ENCODE measurements at regions not wholly inside any gene's neighbourhood (a gene's known extent, or its start where the extent isn't known, plus 50 kb on each side); places are given as distances from the start of the nearest gene placed in this dataset.

DNA sequence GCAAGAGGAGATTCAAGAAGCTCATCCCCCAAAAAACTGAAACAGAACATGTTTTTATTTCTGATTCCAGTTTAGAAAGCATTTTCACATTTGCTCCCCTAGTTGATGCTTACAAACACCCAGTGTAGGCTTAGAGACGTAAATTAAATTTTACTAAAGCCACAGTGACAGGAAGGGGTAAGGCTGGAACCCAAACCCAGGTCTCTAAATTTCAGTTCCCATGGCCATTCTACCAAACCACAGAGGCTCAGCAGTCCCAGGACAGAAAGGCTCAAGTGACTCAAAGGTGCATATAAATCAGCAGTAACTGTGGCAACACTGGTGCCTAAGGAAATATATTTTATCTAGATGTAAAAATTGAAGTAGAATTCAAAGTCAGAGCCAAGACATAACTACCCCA is 128.7 kb downstream of the CEP120 start:
- no peak for TF ChIP-seq CTCF (IDR thresholded peaks at IDR 0.05)
- DNase-seq (ENCODE audit: extremely low spot score, unreplicated experiment), result no peak
- H3K27me3 Mint-ChIP-seq (ENCODE audit: unreplicated experiment), result peaks cover 37% of the 10 kb centered on the region
- H3K9me3 Mint-ChIP-seq (ENCODE audit: unreplicated experiment), result no peaks in the 10 kb centered on the region
- H3K27ac Mint-ChIP-seq (ENCODE audit: unreplicated experiment), result no peak overlapping the region
- no peaks in the 10 kb centered on the region for H3K36me3 Mint-ChIP-seq (ENCODE audit: unreplicated experiment)
- H3K4me1 Mint-ChIP-seq (ENCODE audit: unreplicated experiment), result peaks cover 3% of the 10 kb centered on the region
- no peak overlapping the region for H3K4me3 Mint-ChIP-seq (ENCODE audit: unreplicated experiment)

- DNase-seq (ENCODE audit: extremely low spot score, unreplicated experiment), result no peak
- no peak overlapping the region for H3K4me3 Mint-ChIP-seq (ENCODE audit: unreplicated experiment)
- no peaks in the 10 kb centered on the region for H3K36me3 Mint-ChIP-seq (ENCODE audit: unreplicated experiment)
- no peak for TF ChIP-seq CTCF (IDR thresholded peaks at IDR 0.05)
- H3K9me3 Mint-ChIP-seq (ENCODE audit: unreplicated experiment), result no peaks in the 10 kb centered on the region
- peaks cover 11% of the 10 kb centered on the region for H3K4me1 Mint-ChIP-seq (ENCODE audit: unreplicated experiment)
- no peak overlapping the region for H3K27ac Mint-ChIP-seq (ENCODE audit: unreplicated experiment)
- peaks cover 52% of the 10 kb centered on the region for H3K27me3 Mint-ChIP-seq (ENCODE audit: unreplicated experiment)
Measured at GRCh38 chr5:123289210-123289609, 134.0 kb downstream of the CEP120 start.

DNA sequence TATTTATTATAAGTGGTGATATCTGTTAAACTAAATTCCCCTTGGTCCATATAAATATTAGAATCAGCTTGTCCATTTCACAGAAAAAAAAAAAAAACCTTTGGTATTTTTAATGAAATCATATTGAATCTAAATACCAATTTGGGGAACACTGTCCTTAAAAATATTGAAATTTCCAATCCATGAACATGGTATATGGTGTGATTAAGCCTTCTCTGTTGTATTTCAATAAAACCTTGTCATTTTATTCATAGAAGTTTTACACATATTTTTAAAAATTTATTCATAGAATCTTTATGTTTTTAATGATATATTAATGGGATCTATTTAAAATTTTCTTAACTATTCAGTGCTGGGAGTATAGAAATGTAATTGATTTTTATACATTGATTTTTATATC is 135.3 kb downstream of the CEP120 start:
- H3K9me3 Mint-ChIP-seq (ENCODE audit: unreplicated experiment), result no peaks in the 10 kb centered on the region
- H3K27me3 Mint-ChIP-seq (ENCODE audit: unreplicated experiment), result peaks cover 64% of the 10 kb centered on the region
- no peak for TF ChIP-seq CTCF (IDR thresholded peaks at IDR 0.05)
- H3K4me1 Mint-ChIP-seq (ENCODE audit: unreplicated experiment), result peaks cover 11% of the 10 kb centered on the region
- H3K27ac Mint-ChIP-seq (ENCODE audit: unreplicated experiment), result no peak overlapping the region
- DNase-seq (ENCODE audit: extremely low spot score, unreplicated experiment), result no peak
- H3K36me3 Mint-ChIP-seq (ENCODE audit: unreplicated experiment), result no peaks in the 10 kb centered on the region
- H3K4me3 Mint-ChIP-seq (ENCODE audit: unreplicated experiment), result no peak overlapping the region

GRCh38 chr5:123286891-123287290 is 136.3 kb downstream of the CEP120 start:
- H3K36me3 Mint-ChIP-seq (ENCODE audit: unreplicated experiment), result no peaks in the 10 kb centered on the region
- no peak for DNase-seq (ENCODE audit: extremely low spot score, unreplicated experiment)
- no peaks in the 10 kb centered on the region for H3K9me3 Mint-ChIP-seq (ENCODE audit: unreplicated experiment)
- peaks cover 11% of the 10 kb centered on the region for H3K4me1 Mint-ChIP-seq (ENCODE audit: unreplicated experiment)
- no peak overlapping the region for H3K4me3 Mint-ChIP-seq (ENCODE audit: unreplicated experiment)
- no peak overlapping the region for H3K27ac Mint-ChIP-seq (ENCODE audit: unreplicated experiment)
- TF ChIP-seq CTCF (IDR thresholded peaks at IDR 0.05), result no peak
- peaks cover 69% of the 10 kb centered on the region for H3K27me3 Mint-ChIP-seq (ENCODE audit: unreplicated experiment)

DNA sequence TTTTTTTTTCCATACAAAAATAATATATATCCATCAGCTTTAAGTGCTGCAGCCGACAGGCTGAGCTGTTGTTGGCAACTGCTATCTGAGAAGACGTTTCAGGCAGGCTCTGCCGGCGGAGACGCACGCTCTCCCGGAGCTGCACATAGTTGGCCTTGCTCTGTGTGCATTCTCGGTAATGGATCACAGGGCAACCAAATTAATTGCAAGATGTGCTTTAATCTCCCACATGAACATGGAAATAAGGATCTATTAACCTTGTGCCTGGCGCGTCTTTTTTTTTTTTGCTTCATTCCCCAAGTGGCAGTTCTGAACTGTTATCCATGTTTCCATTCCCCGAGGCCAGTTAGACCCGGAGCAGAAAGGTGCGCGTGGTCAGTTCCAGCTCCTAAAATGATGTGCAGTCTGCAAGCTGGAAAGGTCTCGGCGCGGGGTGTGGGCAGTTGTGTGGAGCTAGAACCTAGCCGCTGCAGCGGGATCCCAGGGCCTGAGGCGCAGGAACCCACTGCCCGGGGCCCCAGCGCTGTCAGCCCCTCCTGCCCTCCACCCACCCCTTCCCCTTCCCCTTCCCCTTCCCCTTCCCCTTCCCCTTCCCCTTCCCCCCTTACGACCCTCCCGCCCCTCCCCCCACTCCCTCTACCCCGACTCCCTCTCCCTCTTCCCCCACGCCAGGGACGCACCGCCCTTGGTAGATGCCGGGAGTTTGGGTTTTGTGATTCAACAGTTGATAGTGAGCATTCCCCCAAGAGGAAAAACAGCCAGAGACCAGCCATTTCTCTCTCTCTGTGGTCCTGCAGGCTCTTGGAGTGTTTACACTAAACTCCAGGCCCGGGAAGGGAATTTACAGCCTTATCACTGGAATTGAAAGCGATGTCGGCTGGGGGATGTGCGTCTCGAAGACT is 137.8 kb downstream of the CEP120 start:
- Mint-ChIP-seq H3K4me3 (ENCODE audit: unreplicated experiment) (peak overlapping the region; percentile 75), H3K9me3 (ENCODE audit: unreplicated experiment) (no peaks in the 10 kb centered on the region), H3K27me3 (ENCODE audit: unreplicated experiment) (peaks cover 60% of the 10 kb centered on the region), H3K36me3 (ENCODE audit: unreplicated experiment) (no peaks in the 10 kb centered on the region), H3K27ac (ENCODE audit: unreplicated experiment) (no peak overlapping the region), H3K4me1 (ENCODE audit: unreplicated experiment) (peaks cover 11% of the 10 kb centered on the region)
- no peak for DNase-seq (ENCODE audit: extremely low spot score, unreplicated experiment)
- no peak for TF ChIP-seq CTCF (IDR thresholded peaks at IDR 0.05)

All from osteocyte (in vitro differentiated cells).